Vagina (tissue), 2 donors: ENCODE measurements at regions not wholly inside any gene's neighbourhood (a gene's known extent, or its start where the extent isn't known, plus 50 kb on each side); places are given as distances from the start of the nearest gene placed in this dataset.

Experiments
- DNase-seq, 2 donors: peaks; one replicate each; pipeline ENCODE4 v3.0.0-alpha.2; 2017; ENCODE audit errors: extremely low spot score in 2 of 2
- H3K27ac ChIP-seq: fragments of 200-600 bp; sonication (generic); one replicate; pipeline ENCODE4 v1.5.1; 2019
- H3K27me3 ChIP-seq: fragments of 200-600 bp; sonication (generic); one replicate; pipeline ENCODE4 v1.5.1; 2019
- H3K36me3 ChIP-seq, 2 donors: fragments of 200-600 bp; sonication (generic); one replicate each; pipeline ENCODE4 v1.5.1; 2017 to 2019
- H3K4me1 ChIP-seq: fragments of 200-600 bp; sonication (generic); one replicate; pipeline ENCODE4 v1.5.1; 2019
- H3K4me3 ChIP-seq, 2 donors: fragments of 200-600 bp; sonication (generic); 1 replicate in 1 of 2; 2 replicates in 1 of 2; pipeline ENCODE4 v1.5.1; 2016 to 2019
- H3K9me3 ChIP-seq: fragments of 200-600 bp; sonication (generic); one replicate; pipeline ENCODE4 v1.5.1; 2019
- CTCF ChIP-seq, 3 experiments: fragments of 450-650 bp in 2 of 3; fragments of 200-600 bp in 1 of 3; sonication (generic) in 1 of 3; IDR thresholded peaks; one replicate each; pipeline ENCODE4 v1.5.1; 2017 to 2019; ENCODE audit warnings: antibody characterized with exemption in 3 of 3, mild to moderate bottlenecking in 2 of 3, moderate library complexity in 2 of 3
- POLR2A ChIP-seq, 2 donors: fragments of 450-650 bp; IDR thresholded peaks; one replicate each; pipeline ENCODE4 v1.6.1; 2017; ENCODE audit warnings: antibody characterized with exemption in 2 of 2, mild to moderate bottlenecking in 2 of 2, moderate library complexity in 2 of 2
- POLR2AphosphoS5 ChIP-seq, 2 donors: sonication (generic); formaldehyde crosslinking; IDR thresholded peaks; one replicate each; pipeline ENCODE4 v1.9.0; 2017; ENCODE audit warnings: antibody characterized with exemption in 2 of 2, mild to moderate bottlenecking in 2 of 2, low read depth in 1 of 2; ENCODE audit not compliant: insufficient read depth in 1 of 2
- intact Hi-C: fragments of 100-400 bp; cut with DNase I; formaldehyde crosslinking; loops from one replicate; pipeline ENCODE4 v1.15.1; 2023

DNA sequence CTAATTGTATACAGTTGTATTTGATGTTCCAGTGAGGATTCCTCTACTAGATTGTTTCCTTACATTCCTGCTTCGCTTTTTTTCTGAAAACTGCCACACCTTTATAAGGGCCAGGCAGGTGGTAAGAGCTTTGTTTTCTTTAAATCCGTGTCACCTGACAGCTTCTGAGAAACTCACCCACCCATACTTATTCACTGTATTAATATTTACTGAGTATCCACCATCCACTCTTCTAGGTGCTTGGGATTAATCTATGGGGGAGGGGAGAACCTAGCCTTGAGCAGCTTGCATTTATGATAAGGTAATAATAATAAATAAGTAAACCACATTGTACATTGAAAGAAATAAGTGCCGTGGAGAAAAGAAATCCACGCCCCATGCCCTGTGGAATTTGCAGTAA is 174.7 kb upstream of the AGAP1 start:
- TF ChIP-seq POLR2A (IDR thresholded peaks at IDR 0.05): no peak
- no peak for TF ChIP-seq CTCF (IDR thresholded peaks at IDR 0.05)
- TF ChIP-seq POLR2AphosphoS5 (IDR thresholded peaks at IDR 0.05; ENCODE audit: insufficient read depth in 1 of 2, low read depth in 1 of 2): no peak
- no peaks in the 10 kb centered on the region for H3K9me3 ChIP-seq
- no peaks in the 10 kb centered on the region for H3K36me3 ChIP-seq
- DNase-seq: peak in 1 of 2 donors; percentile 43
- no peak overlapping the region for H3K27ac ChIP-seq
- intact Hi-C loops: no loop called here
- no peak overlapping the region for H3K4me3 ChIP-seq
- no peaks in the 10 kb centered on the region for H3K4me1 ChIP-seq
- no peaks in the 10 kb centered on the region for H3K27me3 ChIP-seq

DNA sequence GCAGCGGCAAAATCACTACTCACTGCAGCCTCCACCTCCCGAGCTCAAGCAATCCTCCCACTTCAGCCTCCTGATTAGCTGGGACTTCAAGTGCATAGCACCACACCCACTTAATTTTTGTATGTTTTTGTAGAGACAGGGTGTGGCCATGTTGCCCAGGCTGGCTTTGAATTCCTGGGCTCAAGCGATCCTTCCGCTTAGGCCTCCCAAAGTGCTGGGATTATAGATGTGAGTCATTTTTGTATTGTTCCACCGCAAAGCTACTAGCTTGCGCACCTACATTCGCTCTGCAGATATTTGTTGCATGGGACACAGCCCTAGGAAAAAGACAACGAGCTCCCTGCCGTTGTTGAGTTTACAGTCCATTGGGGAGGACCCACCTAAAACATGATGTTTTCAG is 173.5 kb upstream of the AGAP1 start:
- intact Hi-C loops: no loop called here
- TF ChIP-seq CTCF (IDR thresholded peaks at IDR 0.05): no peak
- TF ChIP-seq POLR2A (IDR thresholded peaks at IDR 0.05): no peak
- H3K4me1 ChIP-seq: no peaks in the 10 kb centered on the region

GRCh38 chr2:235324324-235324723 is 169.5 kb upstream of the AGAP1 start:
- no peaks in the 10 kb centered on the region for H3K4me1 ChIP-seq
- no peak overlapping the region for H3K4me3 ChIP-seq
- H3K27me3 ChIP-seq: no peaks in the 10 kb centered on the region
- H3K9me3 ChIP-seq: no peaks in the 10 kb centered on the region
- intact Hi-C loops: no loop called here
- H3K36me3 ChIP-seq: no peaks in the 10 kb centered on the region
- no peak for DNase-seq
- TF ChIP-seq POLR2A (IDR thresholded peaks at IDR 0.05): no peak
- no peak for TF ChIP-seq POLR2AphosphoS5 (IDR thresholded peaks at IDR 0.05; ENCODE audit: insufficient read depth in 1 of 2, low read depth in 1 of 2)
- TF ChIP-seq CTCF (IDR thresholded peaks at IDR 0.05): no peak
- H3K27ac ChIP-seq: no peak overlapping the region

More for the DNA sequence above, 173.5 kb upstream of the AGAP1 start:
- DNase-seq: no peak
- Histone ChIP-seq H3K4me3 (no peak overlapping the region), H3K9me3 (no peaks in the 10 kb centered on the region), H3K27me3 (no peaks in the 10 kb centered on the region), H3K36me3 (no peaks in the 10 kb centered on the region), H3K27ac (no peak overlapping the region)

DNA sequence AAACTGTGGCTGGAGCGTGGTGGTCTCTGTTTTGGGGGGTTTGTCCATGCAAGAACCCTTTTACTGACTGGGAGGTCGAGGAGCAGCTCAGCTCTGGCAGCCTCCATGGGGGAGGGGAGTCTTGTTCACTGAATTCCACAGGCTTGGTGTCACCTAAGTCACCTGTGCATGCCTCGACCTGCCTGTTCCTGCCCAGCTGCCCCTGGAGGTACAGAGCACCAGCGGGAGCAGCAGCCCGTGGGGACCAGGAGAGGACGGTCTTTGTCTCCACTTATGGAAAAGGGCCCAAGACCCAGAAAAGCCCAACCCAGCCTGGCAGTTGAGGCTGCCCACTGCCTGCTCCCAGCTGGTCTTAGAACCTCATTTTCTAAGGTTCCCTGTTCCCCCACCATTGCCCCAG is 168.7 kb upstream of the AGAP1 start:
- no peak overlapping the region for H3K4me3 ChIP-seq
- no peak for DNase-seq
- no peaks in the 10 kb centered on the region for H3K36me3 ChIP-seq
- H3K27me3 ChIP-seq: no peaks in the 10 kb centered on the region
- intact Hi-C loops: no loop called here
- TF ChIP-seq POLR2A (IDR thresholded peaks at IDR 0.05) (no peak), POLR2AphosphoS5 (IDR thresholded peaks at IDR 0.05; ENCODE audit: insufficient read depth in 1 of 2, low read depth in 1 of 2) (no peak), CTCF (IDR thresholded peaks at IDR 0.05) (no peak)
- H3K27ac ChIP-seq: no peak overlapping the region
- H3K4me1 ChIP-seq: no peaks in the 10 kb centered on the region
- H3K9me3 ChIP-seq: no peaks in the 10 kb centered on the region

- Histone ChIP-seq H3K4me1 (no peaks in the 10 kb centered on the region), H3K9me3 (no peaks in the 10 kb centered on the region), H3K36me3 (no peaks in the 10 kb centered on the region), H3K27ac (no peak overlapping the region), H3K27me3 (no peaks in the 10 kb centered on the region), H3K4me3 (no peak overlapping the region)
- TF ChIP-seq POLR2A (IDR thresholded peaks at IDR 0.05): no peak
- TF ChIP-seq CTCF (IDR thresholded peaks at IDR 0.05): no peak
- TF ChIP-seq POLR2AphosphoS5 (IDR thresholded peaks at IDR 0.05; ENCODE audit: insufficient read depth in 1 of 2, low read depth in 1 of 2): no peak
- intact Hi-C loops: no loop called here
- DNase-seq: no peak
Measured at GRCh38 chr2:235328991-235329390, 164.9 kb upstream of the AGAP1 start.
